ENCODE measurements at regions not wholly inside any gene's neighbourhood (a gene's known extent, or its start where the extent isn't known, plus 50 kb on each side); places are given as distances from the start of the nearest gene placed in this dataset.
"Not testable (repeated sequence)": the region's sequence is repeated elsewhere in the genome, so short reads cannot be mapped to it uniquely, and the experiment has no call there.

DNA sequence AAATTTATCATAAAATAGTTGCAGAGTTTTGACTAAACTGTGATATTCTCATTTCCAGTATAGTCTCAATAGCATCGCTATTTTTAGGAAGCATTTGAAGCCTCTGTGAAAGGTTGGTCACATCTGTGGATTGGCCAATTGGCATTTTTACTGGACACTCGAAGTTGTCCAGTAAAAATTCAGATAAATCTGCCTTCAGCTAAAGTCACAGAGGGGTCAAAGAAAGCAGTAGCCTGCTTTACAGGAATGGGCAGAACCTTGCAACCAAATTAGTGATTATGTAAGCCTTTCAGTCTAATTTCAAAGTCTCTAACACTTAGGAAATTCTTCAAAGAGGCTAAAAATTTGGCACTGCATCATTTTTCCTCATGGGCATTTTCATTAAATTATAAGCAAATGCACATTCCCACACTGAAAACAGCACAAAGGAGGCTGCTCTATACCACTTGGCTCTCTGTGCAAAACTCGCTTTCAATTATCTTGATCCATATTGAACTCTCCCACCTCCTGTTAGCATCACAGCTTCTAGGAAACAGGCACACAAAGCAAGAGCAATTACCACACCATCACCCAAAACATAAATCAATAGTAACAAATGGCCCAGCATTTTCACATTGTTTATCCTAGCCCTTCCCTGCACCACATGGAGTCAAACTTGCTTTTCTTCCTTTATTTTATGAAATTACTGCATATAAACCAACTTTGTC lies 318.5 kb upstream of the DUSP10 start:
- DNase-seq: no peak

DNA sequence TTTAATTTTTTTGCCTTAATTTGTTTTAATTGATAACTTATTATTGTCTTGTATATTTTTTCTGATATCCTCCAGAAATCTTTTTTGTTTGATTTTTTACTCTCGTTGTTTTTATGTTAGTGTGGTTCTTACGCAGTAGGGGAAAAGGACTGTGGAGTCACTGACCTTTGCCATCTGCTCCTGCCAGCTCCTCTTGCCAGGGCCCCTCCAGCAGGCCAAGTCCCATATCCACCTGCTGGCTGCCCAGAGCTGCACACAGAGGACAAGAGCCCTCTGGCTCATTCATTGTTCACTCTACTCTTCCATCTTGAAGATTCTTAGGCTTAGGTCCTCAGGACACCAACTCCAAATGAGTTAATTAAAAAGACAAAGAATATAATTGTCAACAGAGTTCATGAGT lies 316.4 kb upstream of the DUSP10 start:
- DNase-seq: no peak

DNA sequence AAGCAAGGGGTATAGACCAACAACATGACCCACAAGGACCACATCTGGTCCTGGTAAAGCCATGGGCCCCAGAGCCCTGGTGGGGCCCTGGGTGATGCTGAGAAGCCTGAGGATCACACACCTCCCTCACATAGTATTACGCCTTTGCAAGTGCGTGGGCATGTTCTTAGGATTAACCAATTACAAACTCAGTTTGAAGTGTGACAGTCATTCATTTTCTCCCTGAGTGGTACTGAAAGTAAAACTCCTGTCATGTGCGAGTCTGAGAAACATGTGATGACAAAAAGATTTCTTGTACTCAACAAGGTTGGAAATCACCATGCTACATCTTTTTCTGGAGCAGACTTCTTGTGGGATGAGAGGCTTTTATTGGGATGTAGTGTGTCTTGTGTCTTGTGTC lies 315.3 kb upstream of the DUSP10 start:
- no peak for DNase-seq

DNA sequence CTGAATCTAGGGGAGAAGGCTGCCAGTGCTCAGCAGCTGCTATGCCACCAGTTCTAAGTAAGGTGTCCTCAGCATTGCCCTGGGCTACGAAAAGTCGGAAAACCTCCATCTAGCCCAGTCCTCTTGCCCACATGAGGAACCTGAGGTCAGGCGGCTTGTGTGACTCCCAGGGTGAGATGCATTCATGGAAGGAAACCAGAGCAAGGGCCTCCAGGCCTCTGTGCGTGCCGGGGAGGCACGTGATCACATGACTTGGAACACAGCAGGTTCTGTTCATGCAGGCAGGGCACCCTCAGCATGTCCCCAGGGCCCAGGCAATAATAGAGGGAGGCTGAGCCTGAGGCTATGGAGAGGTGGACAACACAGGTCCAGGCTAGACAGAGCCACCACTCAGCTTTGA lies 312.5 kb upstream of the DUSP10 start:
- DNase-seq: no peak

DNA sequence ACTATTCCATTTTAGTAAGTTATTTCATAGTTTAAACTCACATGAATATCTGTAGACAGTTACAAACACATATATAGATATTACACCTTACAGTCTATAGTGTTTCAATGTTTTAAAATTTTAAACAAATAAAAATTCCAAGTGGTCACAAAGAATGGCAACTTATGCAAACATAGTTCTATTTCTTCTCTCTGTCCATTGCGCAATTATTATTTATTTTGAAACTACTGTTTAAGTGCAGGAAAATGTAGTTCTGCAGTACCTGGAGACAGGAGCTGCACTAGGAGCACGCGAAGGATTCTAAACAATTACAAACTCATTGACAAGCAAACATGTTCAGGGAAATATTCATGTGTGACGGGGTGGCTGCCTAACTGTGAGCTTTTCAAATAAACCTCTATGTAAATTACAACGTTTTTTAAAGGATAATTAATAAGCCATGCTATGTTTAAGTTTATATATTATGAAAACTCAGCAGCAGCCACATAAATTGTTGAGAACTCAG lies 312.0 kb upstream of the DUSP10 start:
- DNase-seq: no peak

DNA sequence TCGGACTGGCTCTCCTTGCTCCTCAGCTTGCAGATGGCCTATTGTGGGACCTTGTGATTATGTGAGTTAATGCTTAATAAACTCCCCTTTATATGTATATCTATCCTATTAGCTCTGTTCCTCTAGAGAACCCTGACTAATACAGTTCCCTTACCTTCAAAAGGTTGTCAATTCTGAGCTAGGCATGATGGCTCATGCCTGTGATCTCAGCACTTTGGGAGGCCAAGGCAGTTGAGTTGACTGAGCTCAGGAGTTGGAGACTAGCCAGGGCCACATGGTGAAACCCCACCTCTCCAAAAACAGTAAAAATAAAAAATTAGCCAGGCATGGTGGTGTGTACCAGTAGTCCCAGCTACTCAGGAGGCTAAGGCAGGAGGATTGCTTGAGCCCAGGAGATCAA lies 309.4 kb upstream of the DUSP10 start:
- DNase-seq: not testable (repeated sequence)

DNA sequence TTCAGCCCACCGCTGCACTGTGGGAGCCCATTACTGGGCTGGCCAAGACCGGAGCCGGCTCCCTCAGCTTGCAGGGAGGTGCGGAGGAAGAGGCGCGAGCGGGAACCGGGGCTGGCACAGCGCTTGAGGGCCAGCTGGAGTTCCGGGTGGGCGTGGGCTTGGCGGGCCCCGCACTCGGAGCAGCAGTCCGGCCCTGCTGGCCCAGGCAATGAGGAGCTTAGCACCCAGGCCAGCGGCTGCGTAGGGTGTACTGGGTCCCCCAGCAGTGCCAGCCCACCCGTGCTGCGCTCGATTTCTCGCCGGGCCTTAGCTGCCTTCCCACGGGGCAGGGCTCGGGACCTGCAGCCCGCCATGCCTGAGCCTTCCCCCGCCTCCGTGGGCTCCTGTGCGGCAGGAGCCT lies 307.8 kb upstream of the DUSP10 start:
- not testable (repeated sequence) for DNase-seq

DNA sequence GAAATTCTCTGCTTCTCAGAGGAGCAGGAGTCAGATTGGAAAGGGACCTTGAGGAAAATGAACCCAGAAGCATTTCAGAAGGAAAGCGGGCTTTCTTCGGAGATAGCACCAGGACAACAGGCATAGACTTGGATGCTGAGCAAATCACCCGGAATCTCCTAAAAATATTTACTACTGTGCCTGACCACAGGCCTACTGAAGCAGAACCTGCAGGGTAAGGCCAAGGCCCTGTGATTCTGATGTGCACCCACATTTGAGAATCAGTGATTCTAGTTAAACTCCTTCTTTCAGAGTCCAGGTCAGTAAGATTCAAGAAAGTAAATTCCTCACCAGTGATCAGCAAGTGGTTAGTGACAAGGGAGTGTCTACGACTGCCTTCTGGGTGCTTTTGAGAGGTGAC lies 307.3 kb upstream of the DUSP10 start:
- DNase-seq: no peak

DNA sequence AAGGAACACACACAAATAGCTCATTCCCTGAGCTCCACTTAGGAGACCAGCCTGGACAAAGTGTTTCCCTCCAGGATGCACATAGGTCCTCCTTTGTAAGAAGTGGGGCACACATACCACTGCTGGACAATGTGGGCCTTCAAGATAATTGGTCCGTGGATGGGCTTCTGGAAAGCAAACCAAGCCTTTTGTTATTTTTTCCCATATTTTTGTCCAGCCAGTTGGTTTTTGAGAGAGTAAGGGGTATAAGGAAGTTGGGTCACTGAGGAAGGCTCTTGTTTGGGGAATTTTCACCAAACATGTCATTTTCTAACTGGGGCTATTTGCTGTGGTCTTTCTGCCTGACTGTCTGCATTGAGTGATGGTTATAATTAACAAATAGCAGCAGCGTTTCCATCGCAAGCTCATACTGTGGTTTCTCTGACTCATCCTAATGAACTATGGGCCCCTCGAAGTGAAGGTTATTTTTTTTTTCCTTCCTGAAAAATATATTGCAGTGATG lies 306.3 kb upstream of the DUSP10 start:
- DNase-seq: no peak

DNA sequence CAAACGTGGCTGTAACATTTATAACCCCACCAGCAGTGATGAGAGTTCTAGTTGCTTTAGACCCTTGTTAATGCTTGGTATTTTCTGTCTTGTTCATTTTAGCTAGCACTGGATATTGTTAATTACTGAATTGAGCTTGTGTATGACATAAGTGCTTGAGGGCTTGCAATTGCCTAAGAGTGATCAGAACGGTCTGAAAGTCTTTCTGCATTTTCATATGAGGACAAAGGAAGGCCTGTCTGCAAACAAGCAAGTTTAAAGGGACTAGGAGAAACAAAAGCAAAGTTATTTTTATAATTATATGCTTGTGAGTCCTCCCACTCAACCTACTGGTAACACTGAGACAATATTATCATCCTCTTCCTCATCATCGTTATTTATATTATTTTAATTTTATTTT lies 305.5 kb upstream of the DUSP10 start:
- no peak for DNase-seq

DNA sequence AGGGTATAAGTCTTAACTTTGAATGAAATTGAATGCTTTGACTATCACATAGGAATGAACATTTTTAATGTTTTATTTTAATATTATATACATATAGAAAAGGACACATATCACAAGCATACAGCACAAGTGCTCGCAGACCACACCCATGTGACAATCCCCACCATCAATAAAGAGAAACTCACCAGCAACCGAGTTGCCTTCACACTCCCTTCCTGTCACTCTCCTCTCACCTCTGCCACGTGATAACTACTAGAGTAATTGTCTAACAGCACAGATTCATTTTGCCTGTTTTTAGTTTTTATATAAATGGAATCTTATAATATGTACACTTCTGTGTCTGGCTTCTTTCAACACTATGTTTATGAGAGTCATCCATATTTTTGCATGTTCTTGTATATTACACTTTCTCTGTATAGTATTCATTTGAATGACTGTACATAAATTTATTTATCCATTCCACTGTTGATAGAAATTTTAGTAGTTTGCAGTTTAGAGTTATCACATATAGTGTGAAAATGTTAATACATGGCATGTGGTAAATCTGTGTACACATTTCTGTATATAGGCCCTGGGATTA lies 304.9 kb upstream of the DUSP10 start:
- DNase-seq: no peak

DNA sequence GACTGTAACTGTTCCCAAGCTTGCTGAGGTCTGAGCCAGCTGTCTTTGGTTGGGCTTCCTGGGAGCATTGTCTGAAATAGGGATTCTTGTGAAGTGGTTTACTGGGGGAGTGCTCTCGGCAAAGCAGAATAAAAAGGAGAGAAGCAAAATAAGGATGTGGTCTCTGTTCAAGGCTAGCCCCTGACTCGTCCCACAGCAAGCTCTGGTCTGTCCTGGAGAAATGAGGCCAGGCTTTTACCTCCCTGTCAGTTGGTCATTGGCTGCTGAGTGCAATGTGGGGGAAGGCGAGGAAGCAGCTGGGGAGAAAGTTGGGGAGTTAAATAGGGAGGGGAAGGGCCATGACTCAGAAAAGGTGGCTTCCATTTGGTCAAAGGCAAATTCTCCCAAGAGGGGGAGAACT lies 303.9 kb upstream of the DUSP10 start:
- DNase-seq: no peak

DNA sequence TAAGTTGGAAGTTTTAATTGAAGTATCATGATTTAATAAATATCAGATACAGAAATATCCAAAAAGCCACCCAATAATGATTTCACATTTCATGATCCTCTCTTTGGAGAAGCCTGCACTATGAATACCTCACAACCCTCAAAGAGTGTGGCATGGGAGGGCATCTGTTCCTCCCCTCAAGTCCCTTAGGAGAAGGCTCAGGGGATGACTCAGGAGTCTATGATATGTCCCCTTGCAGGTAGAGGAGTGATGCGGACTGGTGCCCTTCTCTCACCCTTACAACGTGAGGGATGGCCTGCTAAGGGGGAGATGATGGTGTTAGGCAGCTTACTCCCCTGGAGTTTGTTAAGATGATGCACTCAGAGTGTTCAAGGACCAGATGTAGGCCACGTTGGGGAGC lies 303.3 kb upstream of the DUSP10 start:
- DNase-seq: no peak

DNA sequence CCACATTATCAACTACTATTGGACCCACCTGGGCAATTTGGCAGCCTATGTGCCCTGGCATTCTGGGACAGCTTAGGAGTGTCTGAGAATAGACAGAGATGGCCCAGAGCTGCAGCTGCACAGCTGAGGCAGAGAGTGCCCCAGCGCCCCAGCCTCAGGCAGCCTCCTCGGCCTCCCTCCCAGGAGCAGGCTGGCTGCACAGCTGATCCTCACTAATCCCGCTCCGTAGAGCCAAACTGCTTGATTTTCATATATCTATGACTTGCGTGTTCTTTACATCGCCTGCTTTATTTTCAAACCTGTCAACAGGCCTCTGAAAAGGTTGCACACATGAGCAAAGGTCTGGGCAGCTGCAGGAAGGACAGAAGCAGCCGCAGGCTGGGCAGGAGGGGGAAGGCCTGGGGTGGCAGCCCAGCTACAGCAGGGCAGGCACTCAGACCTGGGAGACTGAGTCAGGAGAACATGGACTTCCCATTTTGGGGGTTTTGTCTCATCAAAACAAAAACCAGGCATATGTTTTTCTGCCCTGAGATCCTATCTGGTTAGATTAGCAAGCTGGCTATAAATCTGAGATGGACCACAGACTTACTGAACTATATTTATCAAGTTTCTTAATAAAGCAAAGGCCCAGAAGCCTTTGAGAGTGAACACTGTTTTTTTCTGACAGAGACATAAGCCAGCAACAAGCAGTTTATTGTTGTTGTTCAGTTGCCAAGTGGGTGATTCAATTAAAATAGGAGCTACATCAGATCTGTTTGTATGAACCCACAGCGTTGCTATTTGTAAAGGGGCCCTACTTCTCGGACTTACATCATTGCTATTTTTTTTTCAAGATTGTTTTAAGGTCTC lies 301.8 kb upstream of the DUSP10 start:
- DNase-seq: no peak

DNA sequence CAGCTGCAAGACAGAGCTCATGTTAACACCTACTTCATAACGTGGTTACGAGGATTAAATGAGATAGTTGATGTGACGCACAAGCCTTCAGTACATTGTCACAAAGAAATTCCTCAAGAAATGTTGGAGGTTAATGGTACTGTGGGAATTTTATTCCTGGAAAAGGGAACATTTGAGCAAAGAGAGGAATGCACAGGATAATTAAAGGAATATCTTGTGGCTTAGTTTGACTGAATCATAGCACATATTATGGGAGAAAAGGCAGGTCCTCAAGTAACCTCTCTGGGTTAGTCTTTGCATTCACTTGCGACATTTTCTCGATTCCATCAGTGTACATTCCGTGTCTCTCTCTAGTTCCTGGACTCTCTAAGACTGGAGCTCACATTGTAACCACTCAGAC lies 300.2 kb upstream of the DUSP10 start:
- no peak for DNase-seq

DNA sequence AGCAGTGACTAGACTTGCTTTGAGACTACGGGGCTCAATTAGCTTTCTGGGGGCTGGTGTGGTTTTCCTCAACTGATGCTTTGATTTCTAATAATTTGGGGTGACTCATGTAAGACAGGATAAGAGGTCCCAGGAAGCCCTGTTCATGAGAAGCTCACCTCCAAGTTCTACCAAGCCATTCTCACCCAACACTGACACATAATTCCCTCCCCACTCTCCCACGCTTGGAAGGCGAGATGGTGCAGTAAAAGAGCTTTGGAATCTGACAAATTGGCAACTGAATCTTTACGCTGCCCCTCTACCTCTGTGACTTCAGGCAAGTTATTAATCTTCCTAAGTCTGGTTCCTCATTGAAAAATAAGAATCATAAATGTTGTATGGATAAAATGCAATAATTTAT lies 299.1 kb upstream of the DUSP10 start:
- DNase-seq: no peak

DNA sequence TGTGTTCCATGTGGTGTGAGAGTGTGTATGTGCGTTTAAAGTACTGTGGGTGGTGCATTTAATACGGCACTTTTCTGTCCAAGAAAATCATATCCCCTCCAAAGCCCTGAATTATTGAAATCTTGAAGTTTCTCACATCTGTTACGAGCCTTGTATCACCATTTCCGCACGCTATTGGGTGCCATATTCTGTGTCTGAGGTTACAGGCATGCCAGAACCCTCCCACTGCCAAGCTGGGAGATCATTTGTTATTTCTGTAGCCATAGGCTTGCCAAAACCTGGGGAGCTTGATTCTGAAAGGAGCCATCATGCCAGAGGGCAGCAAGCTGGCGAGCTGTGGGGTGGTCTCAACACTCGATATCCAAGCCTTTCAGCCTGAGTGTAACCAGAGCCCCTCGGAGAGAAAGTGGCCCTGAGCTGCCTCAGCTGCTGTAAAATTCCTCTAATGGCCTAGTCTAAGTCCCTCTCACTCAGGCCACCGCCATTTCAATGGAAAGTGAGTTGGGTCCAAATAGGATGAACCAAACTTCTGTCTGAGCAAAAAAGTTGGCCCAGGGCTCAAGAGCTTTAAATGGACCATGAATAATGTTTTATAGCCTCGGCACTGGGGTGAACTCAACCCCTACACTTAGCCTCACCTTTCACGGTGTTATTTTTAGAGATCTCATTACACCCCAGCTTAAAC lies 298.4 kb upstream of the DUSP10 start:
- DNase-seq: no peak

DNA sequence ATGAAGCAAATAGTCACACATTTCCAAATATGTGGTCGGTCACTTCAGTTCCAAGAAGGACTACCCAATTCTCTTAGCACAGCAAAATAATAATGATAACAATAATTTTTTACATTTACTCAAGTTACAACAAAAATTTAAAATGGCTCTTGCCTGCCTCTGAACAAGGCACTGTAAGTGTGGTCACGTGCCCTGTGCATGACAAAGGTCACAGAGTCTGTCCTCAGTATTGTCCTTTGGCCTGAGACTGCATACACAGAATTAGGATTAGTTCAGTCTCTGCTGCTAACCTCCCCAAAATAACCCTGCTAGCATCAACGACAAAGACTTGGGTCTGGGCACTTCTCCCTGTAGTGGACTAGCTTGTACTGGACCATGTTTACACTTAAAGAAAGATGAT lies 297.1 kb upstream of the DUSP10 start:
- DNase-seq: no peak

DNA sequence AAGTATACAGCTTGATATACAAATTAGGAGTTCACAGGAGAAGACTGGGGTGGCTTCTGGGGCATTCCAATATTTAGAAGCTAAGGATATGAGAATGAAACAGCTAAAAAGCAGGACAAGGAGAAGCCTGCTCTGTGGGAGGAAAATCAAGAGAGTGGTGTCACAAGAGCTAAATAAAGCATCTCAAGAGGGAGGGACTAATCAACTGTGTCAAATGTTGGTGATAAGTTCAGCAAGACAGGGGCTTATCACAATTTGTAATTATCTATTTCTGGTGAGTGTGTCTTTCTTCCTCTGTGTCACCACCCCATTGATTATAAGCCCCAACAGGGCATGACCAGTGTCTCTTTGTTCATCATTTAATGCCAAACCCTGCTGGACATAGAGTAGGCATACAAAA lies 295.8 kb upstream of the DUSP10 start:
- no peak for DNase-seq

DNA sequence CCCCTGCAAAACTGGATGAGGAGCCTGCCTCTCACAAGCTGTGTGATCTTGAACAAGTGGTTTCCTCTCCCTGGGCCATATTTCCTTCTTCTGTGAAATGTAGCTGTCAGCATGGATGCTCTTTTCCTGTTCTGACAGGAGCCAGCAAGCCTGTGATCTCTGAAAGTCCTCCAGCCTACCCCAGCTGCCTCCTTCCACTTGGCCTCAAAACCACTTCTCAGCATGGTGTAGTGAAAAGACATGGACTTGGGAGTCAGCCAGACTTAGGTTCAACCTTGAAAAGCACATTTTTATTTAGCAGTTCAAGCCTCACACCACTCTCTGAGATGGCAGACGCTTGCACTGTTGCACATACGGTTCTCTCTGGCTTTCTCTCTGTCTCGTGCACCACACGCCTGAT lies 292.9 kb upstream of the DUSP10 start:
- no peak for DNase-seq

DNA sequence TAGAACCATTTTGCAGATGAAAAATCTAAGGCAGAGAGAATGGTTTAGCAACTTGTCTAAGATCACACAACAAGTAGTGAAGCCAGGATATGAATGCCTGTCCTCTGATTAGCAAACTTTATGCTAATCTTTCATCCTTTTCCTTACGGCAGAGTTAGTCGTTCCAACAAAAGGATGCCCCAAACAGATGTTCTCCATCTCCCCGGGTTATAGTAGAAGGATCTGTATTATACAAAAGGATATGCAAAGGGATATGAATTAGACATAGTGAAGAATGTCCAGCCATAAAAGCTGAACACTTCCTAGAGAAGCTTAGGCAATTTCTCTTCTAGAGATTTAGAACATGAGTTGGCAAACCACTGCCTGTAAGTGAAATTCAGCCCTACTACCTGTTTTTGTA lies 291.6 kb upstream of the DUSP10 start:
- no peak for DNase-seq

DNA sequence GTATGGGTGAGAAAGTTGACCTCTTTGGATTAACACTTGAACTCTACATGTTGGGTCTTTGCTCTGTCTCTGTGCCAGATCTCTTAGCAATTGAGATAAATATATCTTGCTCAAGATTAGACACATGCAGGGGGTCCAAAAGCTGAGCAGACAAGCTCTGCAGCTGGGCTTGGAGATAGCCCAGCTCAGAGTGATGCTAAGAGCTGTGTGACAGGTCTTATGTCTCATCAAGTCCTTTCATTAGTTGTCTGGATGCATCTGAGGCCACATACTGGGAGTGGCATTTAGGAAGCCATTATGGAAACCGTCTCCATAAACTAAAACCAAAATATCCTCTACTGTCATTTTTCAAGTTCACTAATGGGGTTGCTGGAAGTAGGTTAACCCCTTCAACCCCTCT lies 289.4 kb upstream of the DUSP10 start:
- no peak for DNase-seq

DNA sequence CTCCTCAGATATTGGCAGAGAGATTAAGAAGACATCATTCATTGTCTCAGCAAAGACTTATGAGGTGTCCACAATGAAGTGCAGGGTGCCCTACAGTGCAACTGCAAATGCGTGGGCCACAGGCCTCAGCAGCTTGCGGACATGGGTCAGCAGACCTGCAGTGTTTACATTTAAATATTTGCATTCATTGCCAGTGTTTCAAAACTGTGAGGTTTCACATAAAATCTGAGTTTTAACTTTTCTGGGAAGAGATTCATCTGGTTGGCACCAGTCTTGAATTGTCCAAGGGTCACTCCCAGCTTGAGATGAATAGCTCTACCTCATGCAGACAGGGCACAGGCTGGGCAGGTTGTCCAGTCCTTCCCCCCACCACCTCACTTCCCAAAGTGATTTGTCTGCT lies 286.8 kb upstream of the DUSP10 start:
- DNase-seq: no peak

All from activated CD8-positive, alpha-beta memory T cell treated with anti-CD3 and anti-CD28 coated beads for 24 hours (primary cell).